SK-N-SH (cell line): ENCODE measurements at regions not wholly inside any gene's neighbourhood (a gene's known extent, or its start where the extent isn't known, plus 50 kb on each side); places are given as distances from the start of the nearest gene placed in this dataset.
A peak's percentile ranks its signal among the peaks of the same experiment; 100 is the strongest.

Experiments
- CTCF ChIA-PET: fragments of 300-600, 350-600 bp; formaldehyde crosslinking; extraction: SDS; loops from one replicate; lab custom pipeline; 2021; lab: Yijun Ruan, JAX
- POLR2A ChIA-PET: fragments of 350-600 bp; sonication (Branson Sonifier 250); formaldehyde crosslinking; extraction: SDS; loops from one replicate; lab custom pipeline; 2020; ENCODE audit warnings: antibody characterized with exemption, inconsistent platforms; lab: Yijun Ruan, JAX
- DNase-seq: peaks from one replicate; pipeline ENCODE4 v3.0.0; 2012
- H2AFZ ChIP-seq: fragments of 200-600 bp; sonication (generic); 2 replicates; pipeline ENCODE4 v1.8.1; 2016; ENCODE audit warnings: antibody characterized with exemption, mild to moderate bottlenecking, low read depth
- H3F3A ChIP-seq: fragments of 200-600 bp; sonication (generic); replicated peaks from 2 replicates; pipeline ENCODE3; 2016; ENCODE audit warnings: antibody characterized with exemption, mild to moderate bottlenecking; ENCODE audit not compliant: insufficient read depth
- H3K27ac ChIP-seq, 2 experiments: fragments of 200-500 bp in 1 of 2; fragments of 200-600 bp in 1 of 2; sonication (Bioruptor generic) in 1 of 2; sonication (generic), shearing (Covaris generic) in 1 of 2; 2 replicates each; pipeline versions ENCODE4 v1.5.1 to v1.6.1; 2014 to 2016; ENCODE audit warnings: low read depth in 2 of 2, inconsistent platforms in 1 of 2, low read length in 1 of 2, mild to moderate bottlenecking in 1 of 2, mixed read lengths in 1 of 2
- H3K27me3 ChIP-seq: fragments of 200-600 bp; sonication (generic), shearing (Covaris generic); 2 replicates; pipeline ENCODE4 v1.6.1; 2016; ENCODE audit warnings: mixed run types; ENCODE audit not compliant: insufficient read depth
- H3K36me3 ChIP-seq, 2 experiments: fragments of 200-500 bp in 1 of 2; fragments of 200-600 bp in 1 of 2; sonication (Bioruptor generic) in 1 of 2; sonication (generic) in 1 of 2; replicated peaks in 1 of 2; 2 replicates each; pipeline versions ENCODE3 to v1.5.1; 2014 to 2016; ENCODE audit warnings: low read length in 1 of 2, mild to moderate bottlenecking in 1 of 2; ENCODE audit not compliant: insufficient read depth in 2 of 2, control insufficient read depth in 1 of 2
- H3K4me1 ChIP-seq, 2 experiments: fragments of 200-500 bp in 1 of 2; fragments of 200-600 bp in 1 of 2; sonication (Bioruptor generic) in 1 of 2; sonication (generic), shearing (Covaris generic) in 1 of 2; 2 replicates each; pipeline versions ENCODE4 v1.5.1 to v1.6.1; 2014 to 2016; ENCODE audit warnings: low read depth in 1 of 2, low read length in 1 of 2, mixed run types in 1 of 2; ENCODE audit not compliant: insufficient read depth in 2 of 2, control insufficient read depth in 1 of 2
- H3K4me2 ChIP-seq: fragments of 200-600 bp; sonication (generic), shearing (Covaris generic); 2 replicates; pipeline ENCODE4 v1.6.1; 2017; ENCODE audit warnings: mixed run types
- H3K4me3 ChIP-seq, 2 experiments: fragments of 200-500 bp in 1 of 2; fragments of 200-600 bp in 1 of 2; sonication (Bioruptor generic) in 1 of 2; sonication (generic), shearing (Covaris generic) in 1 of 2; 2 replicates each; pipeline versions ENCODE4 v1.5.1 to v1.8.1; 2014 to 2016; ENCODE audit warnings: low read depth in 2 of 2, inconsistent platforms in 1 of 2, low read length in 1 of 2, mild to moderate bottlenecking in 1 of 2, mixed read lengths in 1 of 2, moderate library complexity in 1 of 2
- H3K79me2 ChIP-seq: fragments of 200-600 bp; sonication (generic); 2 replicates; pipeline ENCODE4 v1.8.1; 2017; ENCODE audit warnings: mild to moderate bottlenecking; ENCODE audit not compliant: insufficient read depth
- H3K9ac ChIP-seq: fragments of 200-600 bp; sonication (generic); 2 replicates; pipeline ENCODE4 v1.6.1; 2017; ENCODE audit warnings: mixed run types
- H3K9me2 ChIP-seq: fragments of 200-600 bp; sonication (generic); 2 replicates; pipeline ENCODE4 v1.6.1; 2017; ENCODE audit warnings: mixed run types
- H3K9me3 ChIP-seq: fragments of 200-600 bp; sonication (generic); 2 replicates; pipeline ENCODE4 v1.6.1; 2017; ENCODE audit warnings: mixed run types, mild to moderate bottlenecking, moderate library complexity
- H4K20me1 ChIP-seq: fragments of 200-600 bp; sonication (generic); 2 replicates; pipeline ENCODE4 v1.6.1; 2017; ENCODE audit warnings: mild to moderate bottlenecking, mixed run types; ENCODE audit not compliant: insufficient read depth
- EP300 ChIP-seq, 2 experiments: IDR thresholded peaks; 2 replicates each; pipeline versions ENCODE4 v1.4.0 to v1.6.1; 2012; ENCODE audit warnings: borderline replicate concordance in 1 of 2, low read depth in 1 of 2, low read length in 1 of 2
- GABPA ChIP-seq: IDR thresholded peaks from 2 replicates; pipeline ENCODE4 v1.4.0; 2012; ENCODE audit warnings: low read depth, mild to moderate bottlenecking
- MEF2A ChIP-seq: IDR thresholded peaks from 2 replicates; pipeline ENCODE4 v1.4.0; 2012; ENCODE audit warnings: low read depth, borderline replicate concordance
- MXI1 ChIP-seq: IDR thresholded peaks from 2 replicates; pipeline ENCODE4 v1.6.1; 2012; ENCODE audit warnings: mild to moderate bottlenecking, low read depth, low read length, improper control_type of control experiment
- PBX3 ChIP-seq: IDR thresholded peaks from 2 replicates; pipeline ENCODE4; 2012
- POLR2AphosphoS5 ChIP-seq: IDR thresholded peaks from 2 replicates; pipeline ENCODE4 v1.6.1; 2012; ENCODE audit warnings: low read depth, low read length
- RAD21 ChIP-seq: IDR thresholded peaks from 2 replicates; pipeline ENCODE4 v1.6.1; 2012; ENCODE audit warnings: mild to moderate bottlenecking, low read length
- RXRA ChIP-seq: IDR thresholded peaks from 2 replicates; pipeline ENCODE4 v1.4.0; 2012; ENCODE audit warnings: low read depth, mild to moderate bottlenecking, borderline replicate concordance
- USF2 ChIP-seq: fragments of 150-350 bp; IDR thresholded peaks from 2 replicates; pipeline ENCODE4 v1.6.1; 2017; ENCODE audit warnings: antibody characterized with exemption, low read length, low read depth, borderline replicate concordance
- WGBS: methylation state at CpG from one replicate; pipeline ENCODE4 v1.1.6; 2017; ENCODE audit warnings: low lambda C conversion rate; 5-methylcytosine and 5-hydroxymethylcytosine counted together
- TF ChIP-seq, protein P1 (sequence below): IDR thresholded peaks from 2 replicates; pipeline ENCODE4 v1.6.1; 2012; ENCODE audit warnings: mild to moderate bottlenecking, low read depth, low read length, moderate library complexity
- TF ChIP-seq, protein P2 (sequence below): IDR thresholded peaks from 2 replicates; pipeline ENCODE4 v1.4.0; 2012; ENCODE audit warnings: low read depth

GRCh38 chr1:87583459-87583858 is 254.8 kb downstream of the LMO4 start:
- Histone ChIP-seq H3K4me2 (no peak overlapping the region), H4K20me1 (no peaks in the 10 kb centered on the region), H2AFZ (peak overlapping the region; percentile 29; the same call in 1 of the 2 replicates), H3K27me3 (no peaks in the 10 kb centered on the region), H3K4me1 (peaks cover 0 to 10% of the 10 kb centered on the region in 2 experiments; a peak in 1 of 4 replicates), H3K36me3 (no peaks in the 10 kb centered on the region), H3K9me3 (no peaks in the 10 kb centered on the region), H3K4me3 (no peak overlapping the region), H3K27ac (no peak overlapping the region; a peak in 1 of 4 replicates), H3K9me2 (no peaks in the 10 kb centered on the region), H3F3A (no peaks in the 10 kb centered on the region), H3K79me2 (no peaks in the 10 kb centered on the region), H3K9ac (no peak overlapping the region)
- WGBS, result 11% methylated on average over 4 of the region's 4 CpGs
- TF ChIP-seq, protein P1, sequence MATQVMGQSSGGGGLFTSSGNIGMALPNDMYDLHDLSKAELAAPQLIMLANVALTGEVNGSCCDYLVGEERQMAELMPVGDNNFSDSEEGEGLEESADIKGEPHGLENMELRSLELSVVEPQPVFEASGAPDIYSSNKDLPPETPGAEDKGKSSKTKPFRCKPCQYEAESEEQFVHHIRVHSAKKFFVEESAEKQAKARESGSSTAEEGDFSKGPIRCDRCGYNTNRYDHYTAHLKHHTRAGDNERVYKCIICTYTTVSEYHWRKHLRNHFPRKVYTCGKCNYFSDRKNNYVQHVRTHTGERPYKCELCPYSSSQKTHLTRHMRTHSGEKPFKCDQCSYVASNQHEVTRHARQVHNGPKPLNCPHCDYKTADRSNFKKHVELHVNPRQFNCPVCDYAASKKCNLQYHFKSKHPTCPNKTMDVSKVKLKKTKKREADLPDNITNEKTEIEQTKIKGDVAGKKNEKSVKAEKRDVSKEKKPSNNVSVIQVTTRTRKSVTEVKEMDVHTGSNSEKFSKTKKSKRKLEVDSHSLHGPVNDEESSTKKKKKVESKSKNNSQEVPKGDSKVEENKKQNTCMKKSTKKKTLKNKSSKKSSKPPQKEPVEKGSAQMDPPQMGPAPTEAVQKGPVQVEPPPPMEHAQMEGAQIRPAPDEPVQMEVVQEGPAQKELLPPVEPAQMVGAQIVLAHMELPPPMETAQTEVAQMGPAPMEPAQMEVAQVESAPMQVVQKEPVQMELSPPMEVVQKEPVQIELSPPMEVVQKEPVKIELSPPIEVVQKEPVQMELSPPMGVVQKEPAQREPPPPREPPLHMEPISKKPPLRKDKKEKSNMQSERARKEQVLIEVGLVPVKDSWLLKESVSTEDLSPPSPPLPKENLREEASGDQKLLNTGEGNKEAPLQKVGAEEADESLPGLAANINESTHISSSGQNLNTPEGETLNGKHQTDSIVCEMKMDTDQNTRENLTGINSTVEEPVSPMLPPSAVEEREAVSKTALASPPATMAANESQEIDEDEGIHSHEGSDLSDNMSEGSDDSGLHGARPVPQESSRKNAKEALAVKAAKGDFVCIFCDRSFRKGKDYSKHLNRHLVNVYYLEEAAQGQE, result no peak
- TF ChIP-seq PBX3 (no peak; the same call in 1 of the 2 replicates), EP300 (IDR thresholded peaks at IDR 0.05; ENCODE audit: borderline replicate concordance in 1 of 2, low read depth in 1 of 2, low read length in 1 of 2) (0 out of 4 replicates have a peak, but pooled peaks of 1 of the 2 experiments have one; percentile 10)
- TF ChIP-seq, protein P2, sequence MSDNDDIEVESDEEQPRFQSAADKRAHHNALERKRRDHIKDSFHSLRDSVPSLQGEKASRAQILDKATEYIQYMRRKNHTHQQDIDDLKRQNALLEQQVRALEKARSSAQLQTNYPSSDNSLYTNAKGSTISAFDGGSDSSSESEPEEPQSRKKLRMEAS, result no peak
- ChIA-PET POLR2A (no interaction called here), CTCF (interaction anchor here (1.5 kb wide), 1 partner anchor 20 kb away, joined by 3 read pairs; no protein-coding TSS in a partner anchor)
- DNase-seq, result no peak

GRCh38 chr1:87584586-87584985 is 255.9 kb downstream of the LMO4 start:
- Histone ChIP-seq H3F3A (no peaks in the 10 kb centered on the region), H3K4me2 (no peak overlapping the region), H3K4me3 (no peak overlapping the region), H4K20me1 (no peaks in the 10 kb centered on the region), H3K9me3 (no peaks in the 10 kb centered on the region), H3K27me3 (no peaks in the 10 kb centered on the region), H3K27ac (no peak overlapping the region), H3K36me3 (no peaks in the 10 kb centered on the region), H2AFZ (0 out of 2 replicates have a peak overlapping the region, but pooled peaks have one; percentile 11), H3K79me2 (no peaks in the 10 kb centered on the region), H3K4me1 (peaks cover 0 to 10% of the 10 kb centered on the region in 2 experiments; a peak in 1 of 4 replicates), H3K9ac (no peak overlapping the region), H3K9me2 (no peaks in the 10 kb centered on the region)
- TF ChIP-seq USF2, result no peak
- no peak for TF ChIP-seq RXRA
- no peak for TF ChIP-seq POLR2AphosphoS5
- TF ChIP-seq MEF2A, result no peak
- no peak for TF ChIP-seq RAD21
- no peak for TF ChIP-seq MXI1
- TF ChIP-seq GABPA, result no peak
- CTCF ChIA-PET, result interaction anchor here (1.5 kb wide), 1 partner anchor 19 kb away, joined by 3 read pairs; no protein-coding TSS in a partner anchor
- no peak for DNase-seq
- POLR2A ChIA-PET, result no interaction called here
- WGBS, result 43% methylated on average over 1 of the region's 1 CpG
